NCI-H2171 (cell line): ENCODE measurements at regions not wholly inside any gene's neighbourhood (a gene's known extent, or its start where the extent isn't known, plus 50 kb on each side); places are given as distances from the start of the nearest gene placed in this dataset.
"Not testable (repeated sequence)": the region's sequence is repeated elsewhere in the genome, so short reads cannot be mapped to it uniquely, and the experiment has no call there.

ENCODE experiments used
- DNase-seq: peaks from one replicate; lab custom pipeline; 2025; lab: John Stamatoyannopoulos, UW

DNA sequence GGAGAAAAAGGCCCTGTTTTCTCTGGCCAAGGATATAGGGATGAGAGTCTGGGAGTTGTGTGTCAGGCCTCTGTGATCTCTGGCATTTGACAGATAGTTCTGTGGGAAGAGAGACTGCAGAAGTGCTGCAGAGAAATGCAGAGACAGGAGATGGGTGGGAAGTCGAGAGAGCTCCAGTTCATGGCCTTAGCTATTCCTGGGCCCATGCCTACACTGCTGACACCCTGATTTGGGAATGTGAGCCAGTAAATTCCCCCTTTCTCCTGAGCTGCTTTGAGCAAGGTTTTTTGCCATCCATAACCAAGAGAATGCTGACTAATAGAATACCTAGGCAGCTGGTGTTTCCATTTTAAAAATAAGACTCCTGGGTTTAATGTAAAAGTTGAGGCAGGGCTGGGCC is 59.3 kb downstream of the EBLN2 start:
- DNase-seq, result no peak

DNA sequence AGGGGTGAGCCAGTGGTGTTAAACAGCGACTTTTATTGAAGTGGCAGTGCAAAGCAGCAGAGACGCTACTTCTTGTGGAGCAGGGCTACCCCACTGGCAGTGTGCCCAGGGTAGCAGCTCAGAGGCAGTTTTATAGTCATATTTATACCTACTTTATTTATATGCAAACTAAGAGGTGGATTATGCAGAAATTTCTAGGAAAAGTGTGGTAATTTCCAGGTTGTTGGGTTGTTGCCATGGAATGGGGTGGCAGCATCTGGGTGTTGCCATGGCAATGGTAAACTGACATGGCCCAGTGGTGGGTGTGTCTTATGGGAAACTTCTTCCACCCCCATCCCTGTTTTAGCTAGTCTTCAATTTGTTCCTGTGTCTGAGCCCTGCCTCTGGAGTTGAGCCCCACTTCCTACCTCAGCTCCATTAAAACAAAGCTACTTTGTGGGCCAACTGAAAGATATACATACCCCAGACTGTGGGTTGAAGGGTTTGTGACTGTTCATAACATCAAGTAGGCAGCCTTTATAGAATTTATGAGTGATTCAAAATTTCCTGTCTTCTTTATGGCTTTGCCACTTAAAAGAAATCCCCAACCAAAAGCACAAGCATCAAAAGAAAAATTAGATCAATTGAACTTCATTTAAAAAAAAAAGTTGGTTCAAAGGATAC is 60.3 kb downstream of the EBLN2 start:
- no peak for DNase-seq

DNA sequence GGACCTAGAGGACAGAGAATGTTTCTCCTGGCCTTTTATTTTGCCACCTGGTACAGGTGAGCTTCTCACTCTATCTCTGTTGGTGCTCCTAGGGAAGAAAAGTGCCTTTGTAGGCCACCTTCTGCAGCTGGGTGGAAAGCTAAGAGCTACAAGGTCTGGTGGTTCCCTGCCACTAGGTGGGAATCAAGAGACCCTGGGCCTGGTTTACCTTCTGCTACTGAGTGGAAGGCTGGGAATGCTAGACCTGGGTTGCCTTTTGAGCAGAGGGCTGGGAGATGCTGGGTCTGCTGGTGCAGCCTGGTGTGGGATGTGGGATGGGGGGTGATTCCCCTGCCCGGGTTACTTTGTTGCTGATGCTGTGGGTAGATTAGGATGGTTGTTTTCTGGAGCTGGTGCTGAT is 72.6 kb downstream of the EBLN2 start:
- no peak for DNase-seq

- no peak for DNase-seq
Measured at GRCh38 chr3:73136941-73137340, 75.5 kb downstream of the EBLN2 start.

GRCh38 chr3:73137736-73138403 is 76.4 kb downstream of the EBLN2 start:
- DNase-seq, result no peak

DNA sequence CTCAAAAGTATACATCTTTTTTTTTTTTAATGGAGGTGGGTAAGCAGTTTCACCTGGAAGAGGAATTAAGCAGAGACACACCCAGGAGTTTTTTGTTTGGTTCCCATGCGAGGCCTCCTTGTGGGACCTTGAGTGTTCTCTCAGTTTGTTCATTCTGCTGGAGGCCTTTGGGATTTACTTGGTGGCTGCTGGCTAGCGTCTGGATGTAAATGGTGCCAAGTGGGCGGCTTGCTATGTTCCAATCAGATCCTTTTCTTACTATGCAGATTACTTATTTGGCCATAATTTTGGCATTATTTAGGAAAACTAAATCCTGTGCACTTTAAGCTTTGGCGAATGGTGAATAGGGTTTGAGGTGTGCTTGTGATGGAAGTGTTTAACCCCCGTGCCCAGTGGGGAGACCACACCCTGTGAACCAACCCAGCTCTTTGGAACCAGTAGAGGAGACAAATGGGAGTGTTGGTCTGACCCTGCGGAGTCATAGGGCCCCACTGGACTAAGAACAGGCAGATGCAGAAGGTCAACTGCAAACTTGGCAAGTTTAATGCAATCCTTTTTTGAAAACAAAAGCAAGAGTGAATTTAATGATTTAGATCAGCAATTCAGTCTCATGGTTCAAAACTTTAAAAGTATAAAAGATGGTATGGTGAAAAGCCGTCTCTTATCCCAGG is 79.4 kb downstream of the EBLN2 start:
- no peak for DNase-seq

- DNase-seq, result no peak
Measured at GRCh38 chr3:73141525-73141924, 80.1 kb downstream of the EBLN2 start.

DNA sequence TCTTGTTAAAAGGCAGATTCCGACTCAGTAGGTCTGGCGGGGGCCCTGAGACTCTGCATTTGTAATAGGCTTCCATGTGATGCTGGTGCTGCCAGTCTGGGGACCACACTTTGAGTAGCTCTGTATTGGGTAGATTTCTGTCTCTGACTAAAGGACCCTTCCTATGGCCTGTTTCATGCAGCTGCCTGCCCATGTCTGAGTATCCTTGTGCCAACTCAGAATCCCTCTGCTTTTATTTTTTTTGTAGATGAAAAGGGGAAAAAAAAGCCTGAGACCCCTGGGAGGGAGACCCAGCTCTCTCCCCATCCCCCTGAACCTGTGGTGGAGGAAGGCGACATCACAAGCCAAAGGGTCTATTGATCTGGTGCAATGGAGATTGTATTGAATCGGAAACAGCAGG is 81.9 kb downstream of the EBLN2 start:
- DNase-seq, result no peak

GRCh38 chr3:73143821-73144237 is 82.4 kb downstream of the EBLN2 start:
- no peak for DNase-seq

GRCh38 chr3:73144276-73144675 is 82.8 kb downstream of the EBLN2 start:
- no peak for DNase-seq

DNA sequence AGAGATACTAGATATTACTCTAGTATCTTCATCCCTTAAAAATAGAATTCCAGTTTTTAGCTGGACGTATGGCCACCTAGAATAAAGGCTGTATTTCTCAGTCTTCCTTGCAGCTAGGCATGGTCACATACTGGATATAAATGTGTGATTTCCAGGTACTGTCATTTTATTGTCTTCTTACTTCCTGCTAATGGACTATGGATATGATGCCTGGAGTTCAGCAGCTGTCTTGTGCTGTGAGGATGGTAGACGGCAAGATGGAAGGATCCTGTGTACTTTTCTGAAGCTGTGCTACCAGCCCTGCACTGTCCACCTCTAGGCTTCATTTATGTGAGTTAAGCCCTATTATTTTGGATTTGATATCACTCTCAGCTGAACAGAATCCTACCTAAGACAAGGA is 83.4 kb downstream of the EBLN2 start:
- DNase-seq, result no peak

DNA sequence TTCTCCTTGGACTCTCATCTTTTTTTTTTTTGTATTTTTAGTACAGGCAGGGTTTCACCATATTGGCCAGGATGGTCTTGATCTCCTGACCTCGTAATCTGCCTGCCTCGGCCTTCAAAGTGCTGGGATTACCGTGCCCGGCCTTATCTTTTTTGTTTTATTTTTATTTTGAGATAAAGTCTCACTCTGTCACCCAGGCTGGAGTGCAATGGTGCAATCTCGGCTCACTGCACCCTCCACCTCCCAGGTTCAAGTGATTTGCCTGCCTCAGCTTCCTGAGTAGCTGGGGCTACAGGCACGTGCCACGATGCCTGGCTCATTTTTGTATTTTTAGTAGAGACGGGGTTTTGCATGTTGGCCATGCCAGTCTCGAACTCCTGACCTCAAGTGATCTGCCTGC is 86.0 kb downstream of the EBLN2 start:
- DNase-seq, result not testable (repeated sequence)

DNA sequence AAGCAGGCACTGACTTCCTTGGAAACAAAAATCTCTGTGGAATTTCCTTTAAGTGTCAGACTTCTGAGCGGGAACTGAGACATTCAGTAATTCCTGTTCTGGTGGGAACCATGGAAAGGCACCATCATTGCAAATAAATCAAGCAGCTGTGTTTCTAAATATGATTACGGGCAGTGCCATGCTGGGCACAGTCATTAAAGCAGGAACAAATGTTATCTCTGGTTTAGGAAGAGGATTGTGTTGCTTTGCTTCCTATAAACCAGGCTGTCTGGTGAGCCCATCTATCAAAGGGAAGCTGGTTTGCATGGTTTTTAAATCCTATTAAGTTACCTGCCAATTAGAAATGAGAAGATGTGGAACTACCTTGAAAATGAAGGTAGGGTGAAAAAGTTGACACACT is 86.7 kb downstream of the EBLN2 start:
- DNase-seq, result no peak

DNA sequence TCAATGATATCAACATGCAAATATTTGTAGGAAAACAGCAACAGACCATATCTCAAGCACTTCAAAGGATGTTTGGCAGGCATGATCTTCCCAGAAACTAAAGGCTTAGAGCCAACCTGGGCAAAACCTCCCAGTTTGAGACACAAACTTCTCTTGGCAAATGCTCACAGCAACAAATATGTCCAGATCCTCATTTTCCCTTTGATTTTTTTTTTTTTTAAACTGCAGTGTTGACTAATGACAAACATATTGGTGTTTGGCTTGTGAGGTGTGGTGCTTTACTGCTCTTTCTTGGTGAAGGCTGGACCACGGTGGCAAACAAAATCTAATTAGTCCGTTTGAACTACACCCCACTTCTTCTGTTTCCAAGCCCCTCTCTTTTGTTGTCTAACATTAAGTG is 87.2 kb downstream of the EBLN2 start:
- no peak for DNase-seq

DNA sequence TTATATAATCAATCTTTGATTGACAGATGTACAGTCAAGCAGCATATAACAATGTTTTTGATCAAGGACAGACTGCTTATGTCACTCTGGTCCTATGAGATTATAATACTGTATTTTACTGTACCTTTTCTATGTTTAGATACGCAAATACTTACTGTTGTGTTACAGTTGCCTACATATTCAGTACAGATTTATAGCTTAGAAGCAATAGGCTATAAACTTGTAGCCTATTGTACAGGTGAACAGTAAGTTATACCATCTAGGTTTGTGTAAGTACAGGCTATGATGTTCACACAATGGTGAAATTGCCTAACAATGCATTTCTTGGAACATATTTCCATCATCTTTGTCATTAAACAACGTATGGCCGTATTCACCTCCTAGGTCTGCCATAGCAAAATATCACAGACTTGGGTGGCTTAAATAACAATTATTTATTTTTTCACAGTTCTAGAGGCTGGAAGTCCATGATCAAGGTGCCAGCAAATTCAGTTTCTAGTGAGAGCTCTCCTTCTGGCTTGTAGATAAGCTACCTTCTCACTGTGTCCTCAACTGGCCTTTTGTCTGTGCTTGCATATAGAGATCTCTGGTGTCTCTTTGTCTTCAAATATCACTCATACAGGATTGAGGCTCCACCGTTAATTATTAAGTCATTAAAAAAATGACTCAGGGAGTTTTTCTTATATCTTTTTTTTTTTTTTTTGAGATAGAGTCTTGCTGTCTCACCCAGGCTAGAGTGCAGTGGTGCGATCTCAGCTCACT is 89.1 kb downstream of the EBLN2 start:
- no peak for DNase-seq

GRCh38 chr3:73152571-73152970 is 91.1 kb downstream of the EBLN2 start:
- DNase-seq, result not testable (repeated sequence)

DNA sequence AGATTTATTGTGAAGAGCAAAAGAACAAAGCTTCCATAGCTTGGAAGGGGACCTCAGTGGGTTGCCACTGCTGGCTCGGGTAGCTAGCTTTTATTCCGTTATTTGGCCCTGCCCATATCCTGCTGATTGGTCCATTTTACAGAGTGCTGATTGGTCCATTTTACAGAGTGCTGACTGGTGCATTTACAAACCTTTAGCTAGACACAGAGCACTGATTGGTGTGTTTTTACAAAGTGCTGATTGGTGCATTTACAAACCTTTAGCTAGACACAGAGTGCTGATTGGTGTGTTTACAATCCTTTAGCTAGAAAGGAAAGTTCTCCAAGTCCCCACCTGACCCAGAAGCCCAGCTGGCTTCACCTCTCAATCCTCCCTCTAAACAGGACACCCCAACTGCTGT is 91.6 kb downstream of the EBLN2 start:
- not testable (repeated sequence) for DNase-seq

DNA sequence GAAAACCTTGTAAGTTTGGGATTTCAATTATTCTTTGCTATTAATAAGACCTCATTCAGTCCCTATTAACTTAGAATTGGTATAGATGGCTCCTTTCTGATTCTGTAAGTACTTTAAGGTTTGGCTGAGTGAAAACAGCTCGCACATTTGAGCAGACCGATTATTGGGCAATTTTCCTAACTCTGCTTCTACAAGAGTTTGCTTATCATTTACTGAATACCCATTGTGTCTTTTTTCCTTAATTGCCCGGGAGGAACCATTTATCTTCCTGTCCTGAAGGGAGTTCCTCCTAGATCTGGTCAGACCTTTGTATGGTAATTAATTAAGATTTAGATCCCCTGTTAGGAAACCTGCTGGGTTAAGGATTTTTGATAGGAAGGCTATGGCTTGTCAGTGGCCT is 92.8 kb downstream of the EBLN2 start:
- DNase-seq, result not testable (repeated sequence)

DNA sequence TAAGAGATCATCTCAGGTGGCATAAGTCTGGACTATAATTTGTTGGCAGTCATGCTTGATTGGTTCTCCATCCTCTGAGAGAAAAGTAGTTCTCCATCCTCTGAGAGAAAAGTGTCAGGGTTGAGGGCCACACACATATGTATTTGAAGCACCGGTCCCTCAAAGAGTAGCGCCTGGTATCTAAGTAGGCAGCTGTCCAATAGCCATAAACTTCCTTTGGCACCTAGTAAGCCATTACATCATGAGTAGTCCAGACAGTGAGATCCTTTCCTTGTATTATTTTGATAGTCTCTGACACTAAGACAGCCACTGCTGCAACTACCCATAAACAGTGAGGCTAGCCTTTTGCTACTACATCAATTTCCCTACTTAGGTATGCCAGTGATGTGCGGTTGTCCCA is 94.0 kb downstream of the EBLN2 start:
- DNase-seq, result not testable (repeated sequence)

GRCh38 chr3:73164622-73165021 is 103.2 kb downstream of the EBLN2 start:
- DNase-seq, result no peak

DNA sequence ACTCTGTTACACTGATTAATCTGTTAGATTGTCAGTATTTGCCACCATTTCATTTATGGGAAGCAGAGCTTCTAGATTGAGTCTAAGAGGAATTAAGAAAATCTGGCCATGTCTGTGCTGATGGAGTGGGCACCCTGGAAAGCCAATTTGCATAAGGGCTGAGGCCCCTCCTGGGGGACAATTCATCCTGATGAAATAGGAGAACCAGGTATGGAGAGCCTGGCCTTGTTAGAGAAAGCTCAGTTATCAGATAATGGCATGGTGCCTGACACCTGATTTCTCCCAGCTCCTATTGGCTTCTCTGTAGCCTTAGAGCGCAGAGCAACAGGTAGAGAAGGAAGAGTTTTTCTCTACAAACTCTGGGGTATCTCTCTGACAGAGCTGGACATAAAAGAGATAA is 114.2 kb downstream of the EBLN2 start:
- DNase-seq, result no peak

DNA sequence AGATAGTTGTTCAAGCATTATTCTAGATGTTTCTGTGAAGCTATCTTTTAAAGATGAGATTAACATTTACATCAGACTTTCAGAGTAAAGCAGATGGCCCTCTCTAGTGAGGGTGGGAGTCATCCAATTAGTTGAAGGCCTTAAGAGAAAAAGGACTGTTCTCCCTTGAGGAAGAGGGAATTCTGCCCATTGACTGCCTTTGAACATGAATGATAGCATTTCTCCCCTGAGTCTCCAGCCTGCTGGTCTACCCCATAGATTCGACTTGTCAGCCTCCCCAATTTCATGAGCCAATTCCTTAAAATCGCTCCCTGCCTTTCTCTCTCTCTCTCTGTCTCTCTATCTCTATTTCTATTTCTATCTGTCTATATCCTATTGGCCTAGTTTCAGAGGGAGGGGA is 115.5 kb downstream of the EBLN2 start:
- DNase-seq, result no peak

GRCh38 chr3:73177827-73178226 is 116.4 kb downstream of the EBLN2 start:
- DNase-seq, result no peak
